HG03571 (cell line): ENCODE measurements at regions not wholly inside any gene's neighbourhood (a gene's known extent, or its start where the extent isn't known, plus 50 kb on each side); places are given as distances from the start of the nearest gene placed in this dataset.

Experiments used
- ATAC-seq: cut with Tn5 transposase; IDR thresholded peaks from one replicate; pipeline ENCODE4 v1.9.1; 2021; ENCODE audit not compliant: unreplicated experiment

GRCh38 chr10:105950410-105950809, 1214.1 kb downstream of the SORCS1 start:
- ATAC-seq = no peak

- ATAC-seq = no peak
Measured at GRCh38 chr10:105949721-105950120, 1214.8 kb downstream of the SORCS1 start.

GRCh38 chr10:105925045-105925785, 1239.3 kb downstream of the SORCS1 start:
- ATAC-seq = no peak

- ATAC-seq = no peak
Measured at GRCh38 chr10:105921348-105921747, 1243.2 kb downstream of the SORCS1 start.

GRCh38 chr10:105914432-105914831, 1250.1 kb downstream of the SORCS1 start:
- no peak for ATAC-seq

GRCh38 chr10:105908701-105909100, 1255.8 kb downstream of the SORCS1 start:
- ATAC-seq = no peak

- no peak for ATAC-seq
Measured at GRCh38 chr10:105885495-105885894, 1244.4 kb downstream of the SORCS3 start.

- no peak for ATAC-seq
Measured at GRCh38 chr10:105879401-105879800, 1238.3 kb downstream of the SORCS3 start.

GRCh38 chr10:105875050-105875449, 1234.0 kb downstream of the SORCS3 start:
- ATAC-seq = no peak

GRCh38 chr10:105872665-105873064, 1231.6 kb downstream of the SORCS3 start:
- no peak for ATAC-seq

- no peak for ATAC-seq
Measured at GRCh38 chr10:105868935-105869334, 1227.8 kb downstream of the SORCS3 start.

- no peak for ATAC-seq
Measured at GRCh38 chr10:105864854-105865253, 1223.8 kb downstream of the SORCS3 start.

GRCh38 chr10:105857268-105858264, 1216.5 kb downstream of the SORCS3 start:
- ATAC-seq = no peak

GRCh38 chr10:105855791-105856190, 1214.7 kb downstream of the SORCS3 start:
- no peak for ATAC-seq

GRCh38 chr10:105844676-105845570, 1203.8 kb downstream of the SORCS3 start:
- no peak for ATAC-seq

- no peak for ATAC-seq
Measured at GRCh38 chr10:105844241-105844640, 1203.2 kb downstream of the SORCS3 start.

GRCh38 chr10:105843786-105844185, 1202.7 kb downstream of the SORCS3 start:
- ATAC-seq = no peak

- no peak for ATAC-seq
Measured at GRCh38 chr10:105840288-105840770, 1199.2 kb downstream of the SORCS3 start.

GRCh38 chr10:105838392-105838791, 1197.3 kb downstream of the SORCS3 start:
- ATAC-seq = no peak

- ATAC-seq = peak; percentile 94
Measured at GRCh38 chr10:105837951-105838350, 1196.9 kb downstream of the SORCS3 start.
